ENCODE measurements at regions not wholly inside any gene's neighbourhood (a gene's known extent, or its start where the extent isn't known, plus 50 kb on each side); places are given as distances from the start of the nearest gene placed in this dataset.

DNA sequence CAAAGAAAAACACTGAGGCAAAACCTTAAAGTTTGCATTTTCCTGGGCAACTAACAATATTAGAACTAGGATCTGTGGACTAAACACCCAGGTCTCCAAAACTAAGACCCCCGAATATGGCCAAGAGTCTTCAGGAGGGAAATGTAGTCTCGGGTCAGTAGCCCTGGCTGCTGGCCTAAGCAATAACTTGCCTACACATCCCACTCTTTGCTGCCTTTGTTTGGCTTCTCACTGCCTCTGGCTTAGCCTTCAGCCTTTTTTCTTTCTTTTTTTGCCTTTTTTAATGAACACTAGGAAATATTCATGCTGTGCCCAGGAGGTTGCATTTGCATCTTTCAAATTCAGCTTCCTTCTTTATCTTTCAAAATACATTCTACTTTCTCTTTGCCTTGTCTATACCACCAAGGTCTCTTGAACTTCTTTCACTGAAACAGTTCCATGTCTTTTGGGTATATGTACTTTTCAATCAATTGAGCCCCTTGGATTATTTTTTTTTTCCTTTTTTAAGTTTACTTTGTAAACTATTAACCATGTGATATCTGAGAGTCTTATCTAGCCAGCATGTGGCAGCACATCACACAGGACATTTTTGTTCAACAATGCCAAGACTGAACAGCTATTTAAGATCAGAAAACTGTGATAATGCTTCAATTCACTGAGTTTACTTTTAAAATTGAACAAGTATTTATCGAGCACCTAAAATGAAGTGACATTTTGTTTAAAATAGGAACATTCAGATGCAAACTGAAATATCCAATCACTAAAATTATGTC is 165.0 kb upstream of the TRPC6 start:
- no peak for DNase-seq (ENCODE audit: extremely low read depth, low read depth)
- TF ChIP-seq, protein P1, sequence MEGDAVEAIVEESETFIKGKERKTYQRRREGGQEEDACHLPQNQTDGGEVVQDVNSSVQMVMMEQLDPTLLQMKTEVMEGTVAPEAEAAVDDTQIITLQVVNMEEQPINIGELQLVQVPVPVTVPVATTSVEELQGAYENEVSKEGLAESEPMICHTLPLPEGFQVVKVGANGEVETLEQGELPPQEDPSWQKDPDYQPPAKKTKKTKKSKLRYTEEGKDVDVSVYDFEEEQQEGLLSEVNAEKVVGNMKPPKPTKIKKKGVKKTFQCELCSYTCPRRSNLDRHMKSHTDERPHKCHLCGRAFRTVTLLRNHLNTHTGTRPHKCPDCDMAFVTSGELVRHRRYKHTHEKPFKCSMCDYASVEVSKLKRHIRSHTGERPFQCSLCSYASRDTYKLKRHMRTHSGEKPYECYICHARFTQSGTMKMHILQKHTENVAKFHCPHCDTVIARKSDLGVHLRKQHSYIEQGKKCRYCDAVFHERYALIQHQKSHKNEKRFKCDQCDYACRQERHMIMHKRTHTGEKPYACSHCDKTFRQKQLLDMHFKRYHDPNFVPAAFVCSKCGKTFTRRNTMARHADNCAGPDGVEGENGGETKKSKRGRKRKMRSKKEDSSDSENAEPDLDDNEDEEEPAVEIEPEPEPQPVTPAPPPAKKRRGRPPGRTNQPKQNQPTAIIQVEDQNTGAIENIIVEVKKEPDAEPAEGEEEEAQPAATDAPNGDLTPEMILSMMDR (IDR thresholded peaks at IDR 0.05; ENCODE audit: low read depth, low read length, missing control alignments): no peak
- no peak overlapping the region for H3K4me3 ChIP-seq (replicated peaks; ENCODE audit: low read depth, low read length)

DNA sequence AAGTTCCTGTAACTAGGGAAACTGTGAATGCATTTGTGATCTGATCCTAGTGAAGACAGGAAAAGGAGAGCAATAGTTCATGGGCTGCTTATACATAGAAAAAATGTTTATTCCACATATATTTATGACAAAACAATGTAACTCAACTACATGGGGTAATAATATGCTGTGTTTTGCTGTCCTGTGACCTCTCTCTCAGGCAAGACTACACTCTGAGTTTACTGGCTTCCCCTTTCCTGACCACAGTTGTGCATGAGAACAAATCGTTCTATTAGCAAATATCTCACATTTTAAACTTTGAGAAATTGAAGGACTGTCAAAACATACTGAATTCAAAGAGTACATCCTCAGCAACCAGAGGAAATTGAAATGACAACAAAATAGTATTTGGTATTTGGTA is 161.9 kb upstream of the TRPC6 start:
- H3K4me3 ChIP-seq (replicated peaks; ENCODE audit: low read depth, low read length): no peak overlapping the region
- TF ChIP-seq, protein P1 (IDR thresholded peaks at IDR 0.05; ENCODE audit: low read depth, low read length, missing control alignments): no peak
- no peak for DNase-seq (ENCODE audit: extremely low read depth, low read depth)

- TF ChIP-seq, protein P1 (IDR thresholded peaks at IDR 0.05; ENCODE audit: low read depth, low read length, missing control alignments): no peak
- no peak for DNase-seq (ENCODE audit: extremely low read depth, low read depth)
- H3K4me3 ChIP-seq (replicated peaks; ENCODE audit: low read depth, low read length): no peak overlapping the region
Measured at GRCh38 chr11:101743828-101744227, 160.0 kb upstream of the TRPC6 start.

DNA sequence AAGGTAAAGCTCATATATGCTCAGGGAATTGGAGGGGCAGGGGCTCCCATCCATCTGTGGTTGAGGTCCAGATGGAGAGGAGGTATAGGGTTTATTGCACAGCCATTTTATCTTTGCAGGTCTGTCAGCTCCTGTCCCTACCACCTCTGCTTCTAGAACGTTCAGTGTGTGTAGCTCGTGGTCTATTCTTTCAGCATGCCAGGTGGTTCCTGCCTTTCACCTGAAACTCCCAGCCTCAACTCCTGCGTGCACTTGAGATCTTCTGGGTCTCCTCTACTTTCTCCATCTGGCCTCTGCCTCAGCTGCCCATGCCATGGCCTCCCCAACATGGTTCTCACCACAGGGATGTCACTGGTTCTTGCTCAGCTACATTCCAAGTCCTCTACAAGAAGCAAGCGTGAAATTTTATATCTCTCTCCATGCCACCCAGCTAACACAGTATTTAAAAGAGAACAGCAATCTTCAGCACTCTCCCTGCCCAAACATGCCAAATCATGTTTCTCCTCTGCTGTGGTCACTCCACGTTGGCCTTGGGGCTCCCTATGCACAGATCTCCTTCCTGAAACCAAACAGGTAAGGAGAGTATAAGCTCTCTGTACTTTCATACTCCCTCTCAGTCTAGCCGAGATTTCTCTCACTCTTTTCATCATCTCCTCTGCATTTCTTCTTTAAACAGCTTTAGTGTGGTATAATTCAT is 157.8 kb upstream of the TRPC6 start:
- DNase-seq (ENCODE audit: extremely low read depth, low read depth): no peak
- H3K4me3 ChIP-seq (replicated peaks; ENCODE audit: low read depth, low read length): no peak overlapping the region
- TF ChIP-seq, protein P1 (IDR thresholded peaks at IDR 0.05; ENCODE audit: low read depth, low read length, missing control alignments): no peak

DNA sequence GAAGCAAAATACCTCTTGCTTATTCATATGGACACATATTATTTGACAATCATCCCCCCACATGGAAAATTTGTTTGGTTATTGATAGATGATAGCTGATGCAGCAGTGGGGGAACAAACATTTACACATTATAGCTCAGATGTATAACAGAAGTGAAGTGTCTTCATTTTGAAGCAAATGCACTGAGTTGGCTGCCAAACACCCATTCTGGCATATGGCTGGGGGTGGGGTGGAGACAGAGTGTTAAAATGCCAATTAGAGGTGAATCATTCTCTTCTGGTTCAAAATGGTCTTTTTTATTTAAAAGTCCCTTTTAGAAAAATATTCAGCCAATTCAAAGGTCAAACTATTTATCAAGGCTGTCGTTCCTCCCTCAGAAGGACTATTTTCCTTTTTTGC is 157.3 kb upstream of the TRPC6 start:
- TF ChIP-seq, protein P1 (IDR thresholded peaks at IDR 0.05; ENCODE audit: low read depth, low read length, missing control alignments): no peak
- H3K4me3 ChIP-seq (replicated peaks; ENCODE audit: low read depth, low read length): no peak overlapping the region
- DNase-seq (ENCODE audit: extremely low read depth, low read depth): no peak

DNA sequence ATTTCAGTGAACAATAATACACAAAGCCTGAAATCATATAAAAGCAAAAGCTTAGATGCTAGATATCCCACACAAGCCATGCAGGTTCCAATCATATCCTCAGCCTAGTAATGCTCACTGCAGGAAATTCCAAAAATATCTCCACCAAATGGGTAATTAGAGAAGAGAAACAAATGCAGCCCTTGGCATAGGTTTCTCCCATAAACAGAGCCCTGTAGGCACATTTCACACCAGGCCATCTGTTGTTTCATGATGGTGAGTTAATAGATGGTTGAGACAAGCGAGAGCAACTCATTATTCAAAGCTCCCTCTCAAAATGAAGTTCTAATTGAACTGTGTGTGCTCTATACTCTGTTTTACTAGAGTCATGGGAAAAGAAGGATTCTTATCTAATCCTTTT is 154.6 kb upstream of the TRPC6 start:
- TF ChIP-seq, protein P1 (IDR thresholded peaks at IDR 0.05; ENCODE audit: low read depth, low read length, missing control alignments): no peak
- DNase-seq (ENCODE audit: extremely low read depth, low read depth): no peak
- H3K4me3 ChIP-seq (replicated peaks; ENCODE audit: low read depth, low read length): no peak overlapping the region

Data from HFF-Myc (cell line).